ENCODE measurements at regions not wholly inside any gene's neighbourhood (a gene's known extent, or its start where the extent isn't known, plus 50 kb on each side); places are given as distances from the start of the nearest gene placed in this dataset.
A peak's percentile ranks its signal among the peaks of the same experiment; 100 is the strongest.

DNA sequence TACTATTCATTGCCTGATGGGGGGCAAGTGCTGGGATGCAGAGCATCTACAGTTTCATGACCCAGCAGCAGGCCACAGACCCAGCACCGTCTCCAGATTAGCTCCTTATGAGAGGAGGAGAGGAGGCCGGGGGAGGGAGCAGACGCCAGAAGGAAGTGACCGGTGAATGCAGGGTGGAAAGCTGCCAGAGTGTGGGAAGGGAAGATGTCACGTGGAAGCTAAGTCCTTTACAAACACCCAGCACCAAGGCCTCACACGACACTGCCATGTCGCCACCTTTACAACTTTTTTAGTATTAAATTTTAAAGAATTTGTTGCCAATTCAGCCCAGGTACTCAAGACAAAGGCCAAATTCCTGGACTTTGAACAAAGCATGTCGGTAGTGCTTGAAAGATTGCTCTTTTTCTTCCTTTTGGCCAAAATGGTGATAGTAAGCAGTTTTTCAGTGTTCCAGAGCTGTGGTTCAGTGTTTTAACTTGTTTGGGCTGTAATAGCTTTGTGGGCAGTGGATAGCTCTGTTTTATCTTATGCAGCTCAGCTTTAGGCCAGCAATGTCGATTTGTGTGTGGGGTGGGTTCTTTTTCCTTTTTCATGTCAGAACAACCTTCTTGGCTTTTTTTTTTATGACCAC, 58.2 kb downstream of the ZBTB38 start:
- DNase-seq (ENCODE audit: low read depth) = peak; percentile 90
- H3K4me3 ChIP-seq (ENCODE audit: low read depth, low read length) = no peak overlapping the region
- TF ChIP-seq, protein P1, sequence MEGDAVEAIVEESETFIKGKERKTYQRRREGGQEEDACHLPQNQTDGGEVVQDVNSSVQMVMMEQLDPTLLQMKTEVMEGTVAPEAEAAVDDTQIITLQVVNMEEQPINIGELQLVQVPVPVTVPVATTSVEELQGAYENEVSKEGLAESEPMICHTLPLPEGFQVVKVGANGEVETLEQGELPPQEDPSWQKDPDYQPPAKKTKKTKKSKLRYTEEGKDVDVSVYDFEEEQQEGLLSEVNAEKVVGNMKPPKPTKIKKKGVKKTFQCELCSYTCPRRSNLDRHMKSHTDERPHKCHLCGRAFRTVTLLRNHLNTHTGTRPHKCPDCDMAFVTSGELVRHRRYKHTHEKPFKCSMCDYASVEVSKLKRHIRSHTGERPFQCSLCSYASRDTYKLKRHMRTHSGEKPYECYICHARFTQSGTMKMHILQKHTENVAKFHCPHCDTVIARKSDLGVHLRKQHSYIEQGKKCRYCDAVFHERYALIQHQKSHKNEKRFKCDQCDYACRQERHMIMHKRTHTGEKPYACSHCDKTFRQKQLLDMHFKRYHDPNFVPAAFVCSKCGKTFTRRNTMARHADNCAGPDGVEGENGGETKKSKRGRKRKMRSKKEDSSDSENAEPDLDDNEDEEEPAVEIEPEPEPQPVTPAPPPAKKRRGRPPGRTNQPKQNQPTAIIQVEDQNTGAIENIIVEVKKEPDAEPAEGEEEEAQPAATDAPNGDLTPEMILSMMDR (conservative IDR thresholded peaks at IDR 0.05; ENCODE audit: low read depth, low read length) = no peak

DNA sequence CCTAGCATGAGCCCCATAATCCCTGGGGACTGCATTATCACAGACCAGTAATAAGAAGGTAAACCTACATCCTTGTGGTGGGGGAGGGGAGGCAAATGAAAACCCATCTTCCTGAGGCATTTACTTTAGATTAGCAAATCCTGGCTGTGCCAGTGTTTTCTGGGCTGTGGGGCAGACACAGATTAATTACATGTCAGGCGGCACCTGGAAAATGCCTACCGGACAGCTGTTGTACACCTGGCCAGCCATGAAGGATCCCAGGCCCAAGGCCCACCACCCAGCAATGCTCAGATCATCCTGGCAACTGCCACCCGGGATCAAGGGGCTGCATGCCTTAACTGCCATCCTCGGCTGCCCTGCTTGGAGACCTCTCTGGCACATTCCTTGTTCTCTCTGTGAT, 59.1 kb upstream of the RASA2 start:
- H3K4me3 ChIP-seq (ENCODE audit: low read depth, low read length) = no peak overlapping the region
- TF ChIP-seq, protein P1 (conservative IDR thresholded peaks at IDR 0.05; ENCODE audit: low read depth, low read length) = no peak
- DNase-seq (ENCODE audit: low read depth) = no peak

DNA sequence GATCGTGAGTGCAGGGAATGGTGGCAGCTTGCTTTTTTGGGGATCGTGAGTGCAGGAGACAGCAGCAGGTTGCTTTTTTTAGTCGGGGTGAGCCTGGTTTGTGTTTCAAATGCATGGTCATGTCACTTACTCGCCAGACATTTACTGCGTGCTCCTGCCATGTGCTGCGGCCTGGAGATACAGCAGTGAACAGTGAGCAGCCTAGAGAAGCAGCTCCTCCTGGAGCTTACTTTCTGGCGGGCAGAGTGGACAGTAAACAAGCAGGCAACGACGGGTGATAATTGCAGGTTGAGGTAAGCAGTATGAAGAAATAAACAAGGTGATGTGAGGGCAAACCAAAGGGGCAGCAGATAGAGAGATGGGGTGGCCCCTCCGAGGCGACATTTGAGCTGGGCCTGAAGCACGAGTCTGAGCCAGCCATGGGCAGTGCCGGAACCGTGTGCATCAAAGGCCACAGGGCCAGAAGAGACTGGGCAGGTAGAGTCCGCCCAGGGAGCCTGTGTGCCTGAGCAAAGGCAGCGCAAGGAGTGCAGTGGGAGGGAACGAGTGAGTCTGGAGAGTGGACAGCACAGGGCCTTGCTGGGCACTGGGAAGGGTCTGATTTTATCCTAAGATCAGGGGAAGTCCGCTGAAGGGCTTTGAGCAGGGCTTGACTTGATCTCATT, 57.3 kb upstream of the RASA2 start:
- no peak overlapping the region for H3K4me3 ChIP-seq (ENCODE audit: low read depth, low read length)
- DNase-seq (ENCODE audit: low read depth) = no peak
- TF ChIP-seq, protein P1 (conservative IDR thresholded peaks at IDR 0.05; ENCODE audit: low read depth, low read length) = no peak

DNA sequence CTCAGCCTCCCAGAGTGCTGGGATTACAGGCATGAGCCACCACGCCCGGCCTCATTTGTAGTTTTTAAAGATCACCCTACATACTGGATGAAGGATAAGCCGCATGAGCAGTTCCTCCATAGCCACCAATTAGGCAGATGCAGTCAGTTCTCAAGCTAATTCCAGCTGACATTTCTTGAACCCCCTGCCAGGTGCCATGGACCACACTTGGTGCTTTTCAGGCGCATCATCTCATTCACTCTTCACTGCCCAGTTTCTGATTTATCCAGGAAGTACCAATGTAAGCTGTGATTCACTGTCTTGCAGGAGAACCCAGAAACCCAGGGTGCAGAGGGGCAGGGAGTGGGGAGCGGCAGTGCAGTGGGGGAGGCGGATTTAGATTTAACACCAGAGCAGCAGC, 56.5 kb upstream of the RASA2 start:
- no peak for DNase-seq (ENCODE audit: low read depth)
- TF ChIP-seq, protein P1 (conservative IDR thresholded peaks at IDR 0.05; ENCODE audit: low read depth, low read length) = no peak
- H3K4me3 ChIP-seq (ENCODE audit: low read depth, low read length) = no peak overlapping the region

DNA sequence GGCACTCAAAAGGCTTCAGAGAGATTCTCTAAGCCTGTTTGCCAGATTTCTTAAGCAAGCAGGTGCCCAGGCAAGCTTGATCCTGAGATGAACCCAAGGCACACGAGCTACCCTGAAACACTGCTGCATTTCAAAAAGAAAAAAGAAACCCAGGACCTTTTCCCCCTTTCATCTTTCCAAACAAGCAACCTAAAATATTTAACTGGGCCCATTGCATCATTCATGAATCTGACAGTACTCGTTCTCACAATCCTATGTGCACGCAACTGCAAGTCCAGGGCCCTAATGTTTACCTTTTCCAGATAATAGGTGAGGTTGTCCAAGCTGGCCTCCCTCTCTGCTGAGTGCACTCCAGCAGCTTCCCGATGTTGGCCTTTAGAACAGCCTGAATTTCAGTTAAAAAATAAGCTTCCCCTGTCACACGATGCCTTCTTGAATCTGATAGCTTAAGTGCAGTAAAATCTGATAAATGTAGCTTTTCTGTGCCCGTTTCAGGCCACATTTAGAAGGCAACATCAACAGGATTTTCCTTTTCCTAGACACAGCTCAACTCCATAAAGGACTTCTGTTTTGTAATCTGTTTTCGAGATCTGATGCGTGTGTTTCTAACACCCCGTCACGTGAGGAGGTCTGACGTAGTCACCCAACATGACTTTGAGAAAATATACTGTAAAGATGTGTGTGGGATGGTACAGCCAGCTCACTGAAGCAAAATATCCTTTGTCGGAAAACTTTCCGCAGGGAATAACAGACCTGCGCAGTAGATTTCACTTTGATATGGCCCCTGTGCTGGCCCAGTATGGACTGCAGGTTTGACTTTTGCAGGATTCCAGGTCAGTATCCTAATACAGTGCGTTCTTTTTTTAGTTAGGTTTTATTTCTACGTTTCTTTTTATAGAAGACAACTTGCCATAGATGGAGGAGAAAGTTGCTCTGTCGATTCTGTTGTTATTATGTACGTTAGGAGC, 55.1 kb upstream of the RASA2 start:
- TF ChIP-seq, protein P1 (conservative IDR thresholded peaks at IDR 0.05; ENCODE audit: low read depth, low read length) = no peak
- H3K4me3 ChIP-seq (ENCODE audit: low read depth, low read length) = no peak overlapping the region
- DNase-seq (ENCODE audit: low read depth) = no peak

DNA sequence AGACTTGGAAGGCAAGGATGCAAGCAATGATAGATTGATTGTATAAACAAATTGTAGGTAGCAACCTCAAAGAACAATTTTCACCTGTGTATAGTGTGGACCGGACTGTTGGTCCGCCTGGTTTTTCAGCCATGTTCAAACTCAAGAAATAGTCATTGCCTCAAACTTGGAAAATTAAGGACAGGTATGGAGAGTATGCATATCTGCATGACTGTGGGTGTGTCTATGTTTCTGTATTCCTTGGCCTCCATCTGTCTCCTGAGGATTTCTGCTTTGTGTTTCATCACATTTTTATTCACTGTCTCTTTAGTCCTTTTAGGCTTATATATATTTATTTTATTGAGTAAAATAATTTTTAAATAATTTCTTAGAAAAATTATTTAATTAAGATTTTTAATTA, 53.9 kb upstream of the RASA2 start:
- TF ChIP-seq, protein P1 (conservative IDR thresholded peaks at IDR 0.05; ENCODE audit: low read depth, low read length) = no peak
- no peak for DNase-seq (ENCODE audit: low read depth)
- no peak overlapping the region for H3K4me3 ChIP-seq (ENCODE audit: low read depth, low read length)

Measured in choroid plexus epithelial cell (primary cell).